ENCODE measurements at regions not wholly inside any gene's neighbourhood (a gene's known extent, or its start where the extent isn't known, plus 50 kb on each side); places are given as distances from the start of the nearest gene placed in this dataset.

- CTCF ChIA-PET = no interaction called here
- no TSS peak for BruUV-seq (replicated peaks)
- POLR2A ChIA-PET (ENCODE audit: unreplicated experiment) = no interaction called here
Measured at GRCh38 chr16:13403326-13403725, 501.9 kb downstream of the SHISA9 start.

GRCh38 chr16:13414154-13414553 lies 505.8 kb upstream of the ERCC4 start:
- intact Hi-C loops (cut with micrococcal nuclease) = no loop called here
- DNase-seq (no peak), ATAC-seq (no peak)
- no TSS peak for BruUV-seq (replicated peaks)
- H3K27me3 ChIP-seq (ENCODE audit: low read length) = no peaks in the 10 kb centered on the region
- no peaks in the 10 kb centered on the region for H3K79me2 ChIP-seq (ENCODE audit: low read length)
- no peaks in the 10 kb centered on the region for H3K4me1 ChIP-seq (ENCODE audit: insufficient read depth, low read length)
- H3K9ac ChIP-seq (ENCODE audit: low read length) = no peak overlapping the region
- no peaks in the 10 kb centered on the region for H3K9me2 ChIP-seq (replicated peaks; ENCODE audit: low read length)
- no peak overlapping the region for H2AFZ ChIP-seq (ENCODE audit: low read length)
- H3K4me3 ChIP-seq (ENCODE audit: low read length) = no peak overlapping the region
- ChIA-PET POLR2A (ENCODE audit: unreplicated experiment) (no interaction called here), CTCF (no interaction called here)
- H4K20me1 ChIP-seq (ENCODE audit: low read length) = no peaks in the 10 kb centered on the region
- no peaks in the 10 kb centered on the region for H3K9me3 ChIP-seq (ENCODE audit: low read length)
- no peaks in the 10 kb centered on the region for H3F3A ChIP-seq (ENCODE audit: low read length, unreplicated experiment)
- H3K36me3 ChIP-seq (ENCODE audit: low read depth, low read length) = no peaks in the 10 kb centered on the region
- H3K4me2 ChIP-seq (ENCODE audit: low read length) = no peak overlapping the region
- no peak overlapping the region for H3K27ac ChIP-seq (ENCODE audit: low read length)
- TF ChIP-seq CTCF (conservative IDR thresholded peaks at IDR 0.05; ENCODE audit: low read depth, low read length) (no peak), EZH2 (IDR thresholded peaks at IDR 0.05; ENCODE audit: low read length, unreplicated experiment) (no peak), EZH2phosphoT487 (IDR thresholded peaks at IDR 0.05; ENCODE audit: borderline replicate concordance, low read length) (no peak)

More at GRCh38 chr16:13403326-13403725, 501.9 kb downstream of the SHISA9 start:
- Histone ChIP-seq H3K36me3 (ENCODE audit: low read depth, low read length) (no peaks in the 10 kb centered on the region), H2AFZ (ENCODE audit: low read length) (no peak overlapping the region), H3K4me1 (ENCODE audit: insufficient read depth, low read length) (no peaks in the 10 kb centered on the region), H3K27ac (ENCODE audit: low read length) (no peak overlapping the region), H3K9ac (ENCODE audit: low read length) (no peak overlapping the region), H3K27me3 (ENCODE audit: low read length) (no peaks in the 10 kb centered on the region), H3F3A (ENCODE audit: low read length, unreplicated experiment) (no peaks in the 10 kb centered on the region), H3K9me2 (replicated peaks; ENCODE audit: low read length) (no peaks in the 10 kb centered on the region), H3K79me2 (ENCODE audit: low read length) (no peaks in the 10 kb centered on the region), H4K20me1 (ENCODE audit: low read length) (no peaks in the 10 kb centered on the region), H3K4me2 (ENCODE audit: low read length) (no peak overlapping the region), H3K4me3 (ENCODE audit: low read length) (no peak overlapping the region), H3K9me3 (ENCODE audit: low read length) (no peaks in the 10 kb centered on the region)
- ATAC-seq = no peak
- TF ChIP-seq CTCF (conservative IDR thresholded peaks at IDR 0.05; ENCODE audit: low read depth, low read length) = no peak
- intact Hi-C loops (cut with micrococcal nuclease) = no loop called here
- no peak for DNase-seq

- ATAC-seq (no peak), DNase-seq (no peak)
- Histone ChIP-seq H4K20me1 (ENCODE audit: low read length) (no peaks in the 10 kb centered on the region), H3F3A (ENCODE audit: low read length, unreplicated experiment) (no peaks in the 10 kb centered on the region), H3K4me2 (ENCODE audit: low read length) (no peak overlapping the region), H3K4me3 (ENCODE audit: low read length) (no peak overlapping the region), H3K9me2 (replicated peaks; ENCODE audit: low read length) (no peaks in the 10 kb centered on the region), H3K4me1 (ENCODE audit: insufficient read depth, low read length) (no peaks in the 10 kb centered on the region), H3K79me2 (ENCODE audit: low read length) (no peaks in the 10 kb centered on the region), H3K9ac (ENCODE audit: low read length) (no peak overlapping the region), H3K27ac (ENCODE audit: low read length) (no peak overlapping the region), H3K9me3 (ENCODE audit: low read length) (no peaks in the 10 kb centered on the region), H3K36me3 (ENCODE audit: low read depth, low read length) (no peaks in the 10 kb centered on the region), H2AFZ (ENCODE audit: low read length) (no peak overlapping the region), H3K27me3 (ENCODE audit: low read length) (no peaks in the 10 kb centered on the region)
- TF ChIP-seq EZH2phosphoT487 (IDR thresholded peaks at IDR 0.05; ENCODE audit: borderline replicate concordance, low read length) (no peak), EZH2 (IDR thresholded peaks at IDR 0.05; ENCODE audit: low read length, unreplicated experiment) (no peak), CTCF (conservative IDR thresholded peaks at IDR 0.05; ENCODE audit: low read depth, low read length) (no peak)
- CTCF ChIA-PET = no interaction called here
- intact Hi-C loops (cut with micrococcal nuclease) = no loop called here
- POLR2A ChIA-PET (ENCODE audit: unreplicated experiment) = no interaction called here
- BruUV-seq (replicated peaks) = no TSS peak
Measured at GRCh38 chr16:13419589-13419988, 500.4 kb upstream of the ERCC4 start.

Data from PC-3 (cell line).